ENCODE measurements at regions not wholly inside any gene's neighbourhood (a gene's known extent, or its start where the extent isn't known, plus 50 kb on each side); places are given as distances from the start of the nearest gene placed in this dataset.

- no peak overlapping the region for H3K4me3 ChIP-seq (replicated peaks; ENCODE audit: low read depth, low read length)
- no peak for TF ChIP-seq CTCF (IDR thresholded peaks at IDR 0.05; ENCODE audit: low read depth, low read length, missing control alignments)
- DNase-seq (ENCODE audit: extremely low read depth, low read depth) = no peak
Measured at GRCh38 chr5:56538580-56538979, 276.8 kb upstream of the MAP3K1 start.

- no peak overlapping the region for H3K4me3 ChIP-seq (replicated peaks; ENCODE audit: low read depth, low read length)
- no peak for DNase-seq (ENCODE audit: extremely low read depth, low read depth)
Measured at GRCh38 chr5:56535347-56535746, 280.0 kb upstream of the MAP3K1 start.

GRCh38 chr5:56534102-56534829 is 281.1 kb upstream of the MAP3K1 start:
- H3K4me3 ChIP-seq (replicated peaks; ENCODE audit: low read depth, low read length) = no peak overlapping the region
- DNase-seq (ENCODE audit: extremely low read depth, low read depth) = no peak
- TF ChIP-seq CTCF (IDR thresholded peaks at IDR 0.05; ENCODE audit: low read depth, low read length, missing control alignments) = no peak

More at GRCh38 chr5:56535347-56535746, 280.0 kb upstream of the MAP3K1 start:
- no peak for TF ChIP-seq CTCF (IDR thresholded peaks at IDR 0.05; ENCODE audit: low read depth, low read length, missing control alignments)

GRCh38 chr5:56532466-56532865 is 282.9 kb upstream of the MAP3K1 start:
- no peak for TF ChIP-seq CTCF (IDR thresholded peaks at IDR 0.05; ENCODE audit: low read depth, low read length, missing control alignments)

GRCh38 chr5:56530626-56531138 is 284.7 kb upstream of the MAP3K1 start:
- H3K4me3 ChIP-seq (replicated peaks; ENCODE audit: low read depth, low read length) = no peak overlapping the region
- DNase-seq (ENCODE audit: extremely low read depth, low read depth) = no peak
- no peak for TF ChIP-seq CTCF (IDR thresholded peaks at IDR 0.05; ENCODE audit: low read depth, low read length, missing control alignments)

More at GRCh38 chr5:56532466-56532865, 282.9 kb upstream of the MAP3K1 start:
- no peak for DNase-seq (ENCODE audit: extremely low read depth, low read depth)
- H3K4me3 ChIP-seq (replicated peaks; ENCODE audit: low read depth, low read length) = no peak overlapping the region

GRCh38 chr5:56529666-56530430 is 285.5 kb upstream of the MAP3K1 start:
- DNase-seq (ENCODE audit: extremely low read depth, low read depth) = no peak
- no peak for TF ChIP-seq CTCF (IDR thresholded peaks at IDR 0.05; ENCODE audit: low read depth, low read length, missing control alignments)
- H3K4me3 ChIP-seq (replicated peaks; ENCODE audit: low read depth, low read length) = no peak overlapping the region
